Gastrocnemius medialis (tissue), 4 donors: ENCODE measurements at regions not wholly inside any gene's neighbourhood (a gene's known extent, or its start where the extent isn't known, plus 50 kb on each side); places are given as distances from the start of the nearest gene placed in this dataset.
A peak's percentile ranks its signal among the peaks of the same experiment; 100 is the strongest.

Experiments
- ATAC-seq, 2 donors: fragments of 150-250 bp; one replicate each; pipeline ENCODE4 v1.9.1; 2016
- DNase-seq, 2 donors: peaks; one replicate each; pipeline ENCODE4 v3.0.0-alpha.2; 2019
- H3K27ac ChIP-seq, 4 donors: fragments of 200-600 bp; sonication (generic); 1 replicate in 1 of 4; 2 replicates in 3 of 4; pipeline ENCODE4 v1.5.1; 2016 to 2018; ENCODE audit warnings: mild to moderate bottlenecking in 2 of 4, moderate library complexity in 1 of 4
- H3K27me3 ChIP-seq, 3 donors: fragments of 200-600 bp; sonication (generic) in 2 of 3; 1 replicate in 1 of 3; 2 replicates in 2 of 3; pipeline versions ENCODE4 v1.5.1 to v1.6.0; 2016 to 2019; ENCODE audit warnings: mild to moderate bottlenecking in 1 of 3, moderate library complexity in 1 of 3
- H3K36me3 ChIP-seq, 2 donors: fragments of 200-600 bp; sonication (generic) in 1 of 2; one replicate each; pipeline ENCODE4 v1.5.1; 2017 to 2018
- H3K4me1 ChIP-seq, 2 donors: fragments of 200-600 bp; sonication (generic) in 1 of 2; one replicate each; pipeline ENCODE4 v1.5.1; 2016 to 2017; ENCODE audit warnings: mild to moderate bottlenecking in 2 of 2
- H3K4me3 ChIP-seq, 4 donors: fragments of 200-600 bp; sonication (generic) in 3 of 4; 1 replicate in 1 of 4; 2 replicates in 3 of 4; pipeline ENCODE4 v1.5.1; 2016 to 2019; ENCODE audit warnings: mild to moderate bottlenecking in 2 of 4
- H3K9me3 ChIP-seq, 3 donors: fragments of 200-600 bp; sonication (generic) in 2 of 3; 1 replicate in 1 of 3; 2 replicates in 2 of 3; pipeline ENCODE4 v1.5.1; 2016 to 2019
- POLR2A ChIP-seq, 2 donors: fragments of 450-650 bp; IDR thresholded peaks; one replicate each; pipeline ENCODE4 v1.6.1; 2017; ENCODE audit warnings: antibody characterized with exemption in 2 of 2, mild to moderate bottlenecking in 2 of 2, moderate library complexity in 2 of 2
- in situ Hi-C, 4 donors: fragments of 200-750 bp; cut with MboI; loops; one replicate each; pipeline versions ENCODE4 v1.15.0 to v1.8.0; 2017; ENCODE audit warnings: low sequenced_read_pairs in 4 of 4
- intact Hi-C: fragments of 100-400 bp; cut with DNase I; formaldehyde crosslinking; loops from one replicate; pipeline ENCODE4 v1.15.1; 2023; ENCODE audit warnings: low total_unique reads
- TF ChIP-seq, protein P1 (sequence below), 5 experiments: fragments of 450-650 bp in 3 of 5; fragments of 200-600 bp in 2 of 5; sonication (generic) in 2 of 5; IDR thresholded peaks in 4 of 5; conservative IDR thresholded peaks in 1 of 5; 1 replicate in 4 of 5; 2 replicates in 1 of 5; pipeline ENCODE4 v1.5.1; 2016 to 2019; ENCODE audit warnings: antibody characterized with exemption in 5 of 5, mild to moderate bottlenecking in 3 of 5, moderate library complexity in 3 of 5

DNA sequence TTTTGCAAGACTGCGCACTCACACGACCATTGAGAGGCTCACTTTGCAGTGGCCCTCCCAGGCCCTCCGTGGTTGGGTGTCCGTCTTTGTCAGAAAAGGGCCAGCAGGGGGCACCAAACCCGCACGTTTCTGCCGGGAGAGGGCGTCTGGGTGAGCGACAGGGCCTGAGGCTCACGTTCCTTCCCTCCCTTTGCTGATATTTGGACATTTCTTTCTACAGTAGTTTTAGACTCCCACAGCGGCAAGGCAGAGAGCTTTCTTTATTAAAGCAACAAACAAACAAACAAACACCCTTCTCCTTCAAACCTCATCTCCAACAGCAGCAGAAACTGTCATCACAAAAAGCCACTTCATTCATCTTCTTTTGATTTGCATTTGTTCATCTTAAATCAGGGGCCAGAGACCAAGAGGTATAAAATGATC lies 79.2 kb upstream of the WDR26 start:
- Histone ChIP-seq H3K4me1 (peaks cover 0 to 3% of the 10 kb centered on the region in 2 donors), H3K27me3 (no peaks in the 10 kb centered on the region), H3K9me3 (no peaks in the 10 kb centered on the region), H3K36me3 (no peaks in the 10 kb centered on the region), H3K27ac (no peak overlapping the region), H3K4me3 (no peak overlapping the region)
- DNase-seq (peak; percentile 67 to 75), ATAC-seq (peak; percentile 89 to 95)
- no peak for TF ChIP-seq POLR2A (IDR thresholded peaks at IDR 0.05)
- TF ChIP-seq, protein P1, sequence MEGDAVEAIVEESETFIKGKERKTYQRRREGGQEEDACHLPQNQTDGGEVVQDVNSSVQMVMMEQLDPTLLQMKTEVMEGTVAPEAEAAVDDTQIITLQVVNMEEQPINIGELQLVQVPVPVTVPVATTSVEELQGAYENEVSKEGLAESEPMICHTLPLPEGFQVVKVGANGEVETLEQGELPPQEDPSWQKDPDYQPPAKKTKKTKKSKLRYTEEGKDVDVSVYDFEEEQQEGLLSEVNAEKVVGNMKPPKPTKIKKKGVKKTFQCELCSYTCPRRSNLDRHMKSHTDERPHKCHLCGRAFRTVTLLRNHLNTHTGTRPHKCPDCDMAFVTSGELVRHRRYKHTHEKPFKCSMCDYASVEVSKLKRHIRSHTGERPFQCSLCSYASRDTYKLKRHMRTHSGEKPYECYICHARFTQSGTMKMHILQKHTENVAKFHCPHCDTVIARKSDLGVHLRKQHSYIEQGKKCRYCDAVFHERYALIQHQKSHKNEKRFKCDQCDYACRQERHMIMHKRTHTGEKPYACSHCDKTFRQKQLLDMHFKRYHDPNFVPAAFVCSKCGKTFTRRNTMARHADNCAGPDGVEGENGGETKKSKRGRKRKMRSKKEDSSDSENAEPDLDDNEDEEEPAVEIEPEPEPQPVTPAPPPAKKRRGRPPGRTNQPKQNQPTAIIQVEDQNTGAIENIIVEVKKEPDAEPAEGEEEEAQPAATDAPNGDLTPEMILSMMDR (IDR thresholded peaks at IDR 0.05 in 4 of 5, conservative IDR thresholded peaks at IDR 0.05 in 1 of 5) = peak; percentile 86 to 90 (median 89)
- in situ Hi-C loops = loop anchor here (5.0 to 10.0 kb wide), 6 partner anchors 121 to 414 kb away; partner anchors contain the start of gene DNAH14 (in 2 of the 4)
- intact Hi-C loops = loop anchor here (1.0 kb wide), 3 partner anchors 128 to 409 kb away; no protein-coding TSS in a partner anchor

DNA sequence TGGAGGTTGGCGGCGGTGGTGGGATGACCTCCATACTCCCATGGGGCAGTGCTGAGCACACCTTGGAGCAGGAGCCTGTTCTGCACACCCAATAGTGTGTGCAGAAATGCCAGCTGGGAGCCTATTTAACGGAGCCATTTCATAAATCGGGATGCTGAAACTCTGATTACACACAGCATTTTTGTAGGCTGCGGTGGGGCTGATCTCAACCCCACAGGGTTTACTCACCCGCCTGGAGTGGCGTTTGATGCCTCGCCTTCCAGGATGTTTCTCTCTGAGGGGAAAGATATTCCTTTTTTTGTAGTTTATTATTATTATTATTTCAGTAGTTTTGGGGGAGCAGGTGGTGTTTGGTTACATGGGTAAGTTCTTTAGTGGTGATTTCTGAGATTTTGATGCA lies 82.6 kb upstream of the WDR26 start:
- Histone ChIP-seq H3K4me1 (peaks cover 0 to 3% of the 10 kb centered on the region in 2 donors), H3K27ac (no peak overlapping the region), H3K27me3 (no peaks in the 10 kb centered on the region), H3K36me3 (no peaks in the 10 kb centered on the region), H3K9me3 (no peaks in the 10 kb centered on the region), H3K4me3 (no peak overlapping the region)
- intact Hi-C loops = no loop called here
- no peak for ATAC-seq
- in situ Hi-C loops = loop anchor here in 2 of 4 donors (5.0 to 10.0 kb wide), 4 partner anchors 118 to 408 kb away; partner anchors contain the start of gene DNAH14 (in 1 of the 2)
- TF ChIP-seq, protein P1 (IDR thresholded peaks at IDR 0.05 in 4 of 5, conservative IDR thresholded peaks at IDR 0.05 in 1 of 5) = no peak
- TF ChIP-seq POLR2A (IDR thresholded peaks at IDR 0.05) = no peak
- DNase-seq = no peak

DNA sequence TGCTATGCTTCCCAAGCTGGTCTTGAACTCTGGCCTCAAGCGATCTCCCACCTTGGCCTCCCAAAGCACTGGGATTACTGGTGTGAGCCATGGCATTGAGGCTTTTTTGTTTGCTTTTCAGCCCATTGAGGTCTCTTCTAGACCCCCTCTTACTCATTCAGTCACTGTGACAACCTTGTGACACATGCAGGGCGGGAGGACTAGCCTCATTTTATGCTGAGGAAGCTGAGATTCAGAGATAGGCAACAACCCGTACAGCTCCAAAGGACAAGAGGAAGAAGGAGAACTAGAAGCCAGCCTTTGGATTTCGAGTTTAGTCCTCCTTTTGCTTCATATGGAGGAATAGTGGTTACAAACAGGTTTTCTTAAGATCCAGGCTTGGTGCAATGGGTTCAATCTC lies 83.9 kb upstream of the WDR26 start:
- no peak for ATAC-seq
- in situ Hi-C loops = loop anchor here in 2 of 4 donors (5.0 to 10.0 kb wide), 4 partner anchors 116 to 406 kb away; partner anchors contain the start of gene DNAH14 (in 1 of the 2)
- no peak for TF ChIP-seq POLR2A (IDR thresholded peaks at IDR 0.05)
- TF ChIP-seq, protein P1 (IDR thresholded peaks at IDR 0.05 in 4 of 5, conservative IDR thresholded peaks at IDR 0.05 in 1 of 5) = no peak
- Histone ChIP-seq H3K4me1 (peaks cover 0 to 3% of the 10 kb centered on the region in 2 donors), H3K27ac (no peak overlapping the region), H3K27me3 (no peaks in the 10 kb centered on the region), H3K36me3 (no peaks in the 10 kb centered on the region), H3K9me3 (no peaks in the 10 kb centered on the region), H3K4me3 (no peak overlapping the region)
- DNase-seq = no peak
- intact Hi-C loops = no loop called here

DNA sequence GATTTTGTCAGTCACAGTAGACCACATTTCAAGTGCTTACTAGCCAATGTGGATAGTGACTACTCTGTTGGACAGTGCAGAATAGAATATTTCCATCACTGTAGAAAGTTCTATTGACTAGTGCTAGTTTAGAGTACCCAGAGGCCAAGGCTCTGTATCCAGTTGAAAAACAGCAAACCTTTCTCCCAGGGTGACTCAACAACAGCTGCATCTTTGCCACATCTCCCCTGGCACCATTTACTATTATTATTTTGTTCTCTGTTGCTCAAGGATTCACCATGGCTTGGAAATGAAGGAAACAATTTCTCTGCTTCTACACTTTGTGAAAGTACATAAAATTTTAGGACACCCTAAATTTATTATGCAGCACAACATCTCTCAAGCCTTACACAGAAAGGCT lies 85.3 kb upstream of the WDR26 start:
- ATAC-seq (no peak), DNase-seq (no peak)
- in situ Hi-C loops (loop anchor here in 3 of 4 donors (5.0 to 10.0 kb wide), 4 partner anchors 115 to 405 kb away; partner anchors contain the start of gene DNAH14 (in 1 of the 3)), intact Hi-C loops (no loop called here)
- Histone ChIP-seq H3K36me3 (no peaks in the 10 kb centered on the region), H3K4me1 (no peaks in the 10 kb centered on the region), H3K4me3 (no peak overlapping the region), H3K27ac (no peak overlapping the region), H3K9me3 (no peaks in the 10 kb centered on the region), H3K27me3 (no peaks in the 10 kb centered on the region)
- TF ChIP-seq, protein P1 (IDR thresholded peaks at IDR 0.05 in 4 of 5, conservative IDR thresholded peaks at IDR 0.05 in 1 of 5) = no peak
- TF ChIP-seq POLR2A (IDR thresholded peaks at IDR 0.05) = no peak
